ENCODE measurements at regions not wholly inside any gene's neighbourhood (a gene's known extent, or its start where the extent isn't known, plus 50 kb on each side); places are given as distances from the start of the nearest gene placed in this dataset.
A peak's percentile ranks its signal among the peaks of the same experiment; 100 is the strongest.
"Not testable (repeated sequence)": the region's sequence is repeated elsewhere in the genome, so short reads cannot be mapped to it uniquely, and the experiment has no call there.

- DNase-seq (no peak), ATAC-seq (no peak)
Measured at GRCh38 chr10:117492504-117492903, 50.0 kb upstream of the EMX2 start.

DNA sequence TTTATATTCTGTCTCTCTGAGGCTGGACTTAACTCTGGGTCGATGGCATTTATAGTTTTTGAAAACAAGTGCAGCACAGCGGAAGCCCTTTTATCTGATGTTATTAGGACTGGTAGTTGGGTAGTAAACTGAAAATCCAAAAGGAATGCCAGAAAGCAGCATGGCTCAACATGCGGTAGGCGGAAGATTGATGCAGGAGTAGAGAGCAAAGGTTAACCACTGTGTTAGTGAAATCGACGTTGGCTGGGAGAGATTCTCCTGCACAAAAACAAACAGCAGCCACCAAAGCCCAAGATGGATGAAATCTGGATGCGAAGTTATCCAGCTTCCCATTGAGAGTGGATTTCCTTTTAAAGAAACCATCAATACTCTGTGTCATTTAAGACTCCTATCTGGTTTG, 54.5 kb upstream of the EMX2 start:
- ATAC-seq (no peak), DNase-seq (no peak)

- no peak for DNase-seq
- no peak for ATAC-seq
Measured at GRCh38 chr10:117486606-117487005, 55.9 kb upstream of the EMX2 start.

- DNase-seq (no peak), ATAC-seq (no peak)
Measured at GRCh38 chr10:117483056-117483590, 59.4 kb upstream of the EMX2 start.

- ATAC-seq, DNase-seq: not testable (repeated sequence)
Measured at GRCh38 chr10:117481011-117481410, 61.5 kb upstream of the EMX2 start.

DNA sequence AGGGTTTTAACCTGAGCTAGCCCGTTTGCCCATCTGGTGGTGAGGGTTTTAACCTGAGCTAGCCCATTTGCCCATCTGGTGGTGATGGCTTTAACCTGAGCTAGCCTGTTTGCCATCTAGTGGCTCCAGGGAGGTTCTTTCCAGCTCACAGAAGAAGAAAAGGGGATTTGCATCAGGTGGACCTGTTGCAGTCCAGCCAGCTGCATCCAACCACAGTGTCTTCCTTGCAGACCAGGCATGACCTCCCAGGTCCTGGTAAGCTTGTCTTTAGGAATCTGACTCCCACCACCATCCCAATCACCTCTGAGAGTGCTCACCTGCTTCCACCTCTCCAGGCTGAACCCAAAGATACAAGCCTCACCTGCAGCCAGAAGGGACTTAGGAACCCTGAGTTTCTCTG, 62.4 kb upstream of the EMX2 start:
- DNase-seq (no peak), ATAC-seq (no peak)

GRCh38 chr10:117477961-117478670, 64.4 kb upstream of the EMX2 start:
- peak; percentile 28 for ATAC-seq
- DNase-seq = no peak

DNA sequence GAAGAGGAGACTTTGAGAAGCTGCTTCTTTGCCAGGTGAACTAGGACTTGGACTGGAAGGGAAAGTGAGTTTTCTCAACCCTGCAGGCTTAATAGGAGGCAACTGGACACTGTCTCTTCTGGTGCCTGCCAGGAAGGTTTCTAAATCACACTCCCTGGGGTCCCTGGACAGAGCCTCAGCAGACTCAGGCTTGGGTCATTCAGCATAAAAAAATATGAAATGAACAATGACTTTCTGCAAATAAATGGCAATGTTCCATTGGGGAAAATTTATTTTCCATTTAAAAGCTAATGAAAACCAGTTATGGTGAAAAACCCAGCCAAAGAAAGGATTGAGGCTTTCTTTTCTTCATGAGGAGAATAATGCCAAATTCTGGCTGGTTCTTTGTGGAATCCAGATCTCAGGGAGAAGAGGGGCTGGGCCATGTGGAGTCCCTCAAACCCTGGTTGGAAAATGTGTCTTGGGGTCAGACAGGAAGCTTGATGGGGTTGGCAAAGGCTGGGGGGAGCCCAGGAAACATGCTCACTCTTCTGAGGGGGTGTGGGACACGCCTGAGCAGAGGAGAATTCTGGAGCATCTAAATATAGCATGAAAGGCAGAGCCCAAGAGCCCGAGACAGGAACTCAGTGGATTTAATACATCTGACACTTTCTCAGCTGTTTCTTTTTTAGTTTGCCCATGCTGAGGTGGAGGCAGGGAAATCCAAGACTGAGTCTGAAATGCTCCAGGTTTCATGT, 65.2 kb upstream of the EMX2 start:
- DNase-seq = no peak
- no peak for ATAC-seq

- DNase-seq (no peak), ATAC-seq (no peak)
Measured at GRCh38 chr10:117476716-117477115, 65.8 kb upstream of the EMX2 start.

GRCh38 chr10:117476281-117476680, 66.3 kb upstream of the EMX2 start:
- ATAC-seq (no peak), DNase-seq (no peak)

DNA sequence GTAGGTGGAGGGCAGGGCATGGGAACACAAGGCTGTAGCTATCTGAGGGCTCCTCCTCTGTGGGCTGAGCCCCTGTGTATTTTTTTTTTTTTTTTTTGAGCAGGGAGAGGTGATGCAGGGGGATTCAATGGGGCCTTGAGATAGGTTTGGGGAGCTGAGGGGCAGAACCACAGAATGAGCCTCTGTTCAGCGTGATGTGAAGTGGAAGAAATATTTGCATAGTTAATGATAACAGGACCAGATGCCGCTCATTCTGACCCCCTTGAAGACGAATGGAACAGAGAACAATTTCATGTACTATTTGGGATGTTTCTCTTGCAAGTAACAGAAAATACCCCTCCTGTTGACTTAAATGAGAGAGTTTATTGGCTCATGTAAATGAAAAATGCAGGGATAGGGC, 69.7 kb upstream of the EMX2 start:
- DNase-seq (no peak), ATAC-seq (no peak)

GRCh38 chr10:117471344-117471874, 71.1 kb upstream of the EMX2 start:
- DNase-seq (no peak), ATAC-seq (no peak)

- no peak for DNase-seq
- no peak for ATAC-seq
Measured at GRCh38 chr10:117470733-117471132, 71.8 kb upstream of the EMX2 start.

- no peak for ATAC-seq
- DNase-seq = no peak
Measured at GRCh38 chr10:117468665-117469064, 73.9 kb upstream of the EMX2 start.

- DNase-seq (no peak), ATAC-seq (no peak)
Measured at GRCh38 chr10:117464176-117464575, 78.4 kb upstream of the EMX2 start.

GRCh38 chr10:117463545-117463920, 79.0 kb upstream of the EMX2 start:
- no peak for DNase-seq
- no peak for ATAC-seq

DNA sequence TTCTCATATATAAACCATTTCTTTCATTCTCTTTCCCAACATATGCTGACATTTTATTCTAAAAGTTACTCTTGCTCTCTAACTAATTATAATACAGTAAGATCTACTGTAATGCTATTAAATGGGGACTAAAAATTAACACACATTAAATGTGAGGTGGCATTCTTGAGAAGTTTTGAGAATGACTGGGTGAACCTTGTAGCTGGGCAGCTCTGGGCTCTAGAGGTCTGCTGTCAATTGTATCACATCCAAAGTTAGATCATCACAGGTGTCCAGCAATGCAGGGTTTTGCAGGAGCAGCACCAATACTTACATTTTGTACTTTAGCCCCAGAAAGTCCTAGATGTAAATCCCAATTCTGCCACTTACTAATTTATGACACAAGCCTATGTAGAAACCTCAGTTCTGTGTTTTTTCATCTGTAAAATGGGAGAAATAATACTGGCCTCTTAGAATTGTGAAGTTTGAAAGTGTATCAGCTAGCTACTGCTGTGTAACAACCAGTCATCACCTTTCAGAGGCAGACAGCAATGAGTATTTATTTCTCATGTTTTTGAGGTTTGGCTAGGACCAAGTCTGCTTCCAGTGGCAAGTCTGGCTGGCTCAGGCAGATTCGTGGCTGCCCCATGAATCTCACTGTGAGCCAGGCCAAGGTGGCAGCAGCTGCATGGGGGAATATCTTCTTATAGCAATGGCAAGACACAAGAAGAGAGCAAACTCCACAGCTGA, 79.6 kb upstream of the EMX2 start:
- ATAC-seq = no peak
- DNase-seq = no peak

DNA sequence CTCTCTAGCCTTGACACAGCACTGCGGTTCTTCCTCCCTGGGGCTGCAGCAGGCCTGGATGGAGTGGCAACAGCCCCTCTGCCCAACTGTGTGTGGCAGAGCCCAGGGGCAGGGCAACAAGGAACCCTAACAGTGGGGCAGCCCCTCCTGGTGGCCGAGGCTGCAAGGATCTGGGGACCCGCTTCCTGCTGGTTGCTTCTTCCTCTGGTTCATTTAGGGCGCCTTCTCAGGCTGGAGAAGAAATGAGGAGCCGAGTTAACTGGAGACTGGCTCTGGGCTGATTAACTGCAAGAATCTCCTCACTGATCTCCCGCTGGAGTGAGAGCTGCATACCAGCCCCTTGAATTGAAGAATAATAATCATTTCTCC, 80.1 kb upstream of the EMX2 start:
- no peak for ATAC-seq
- no peak for DNase-seq

GRCh38 chr10:117461766-117462423, 80.7 kb upstream of the EMX2 start:
- no peak for ATAC-seq
- DNase-seq = no peak

DNA sequence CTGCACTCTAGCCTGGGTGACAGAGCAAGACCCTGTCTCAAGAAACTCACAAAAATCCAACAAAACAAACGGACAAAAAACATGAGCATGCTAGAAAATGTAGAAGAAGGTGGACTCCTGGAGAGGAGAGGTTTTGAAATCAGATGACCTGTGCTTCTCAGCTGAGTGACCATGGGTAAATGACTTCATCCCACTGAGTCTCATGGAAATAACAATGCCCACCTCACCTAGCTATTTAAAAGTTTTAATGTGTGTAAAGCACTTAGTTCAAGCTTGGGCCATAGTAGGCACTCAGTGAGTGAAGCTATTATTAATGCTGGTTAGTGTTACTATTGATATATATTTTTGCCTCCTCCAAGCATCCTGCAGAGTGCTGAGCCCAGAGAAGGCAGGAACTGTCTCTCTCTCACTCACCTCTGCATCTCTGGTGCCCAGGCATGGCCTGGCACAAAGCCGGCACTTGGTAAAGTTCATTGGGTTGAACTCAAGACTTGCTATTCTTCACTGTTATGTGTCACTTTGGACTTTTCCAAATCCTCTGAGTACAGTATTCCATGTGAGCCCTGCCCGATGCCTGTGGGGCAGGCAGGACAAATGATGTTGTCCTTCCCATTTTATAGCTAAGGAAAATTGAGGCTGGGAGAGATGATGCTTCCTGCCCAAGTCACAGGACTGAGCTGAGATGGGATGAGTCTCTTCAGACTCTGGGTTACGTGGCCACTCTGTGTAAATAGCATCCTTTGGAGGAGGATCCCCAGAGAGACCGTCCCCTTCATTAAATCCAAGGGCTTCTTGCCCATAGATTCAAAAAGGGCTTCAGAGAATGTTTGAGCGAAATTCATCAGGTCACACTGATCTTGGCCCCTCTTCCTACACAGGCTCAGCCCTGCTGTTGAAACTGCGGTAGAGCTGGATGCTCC, 81.4 kb upstream of the EMX2 start:
- ATAC-seq (no peak), DNase-seq (no peak)

GRCh38 chr10:117458571-117458970, 83.3 kb upstream of the PDZD8 start:
- no peak for DNase-seq
- no peak for ATAC-seq
